GM12872 (cell line): ENCODE measurements at regions not wholly inside any gene's neighbourhood (a gene's known extent, or its start where the extent isn't known, plus 50 kb on each side); places are given as distances from the start of the nearest gene placed in this dataset.

ENCODE experiments used
- CTCF ChIP-seq: IDR thresholded peaks from 3 replicates; pipeline ENCODE4 v1.5.1; 2011; ENCODE audit warnings: low read depth, mild to moderate bottlenecking, low read length, moderate library complexity; ENCODE audit not compliant: insufficient read depth

DNA sequence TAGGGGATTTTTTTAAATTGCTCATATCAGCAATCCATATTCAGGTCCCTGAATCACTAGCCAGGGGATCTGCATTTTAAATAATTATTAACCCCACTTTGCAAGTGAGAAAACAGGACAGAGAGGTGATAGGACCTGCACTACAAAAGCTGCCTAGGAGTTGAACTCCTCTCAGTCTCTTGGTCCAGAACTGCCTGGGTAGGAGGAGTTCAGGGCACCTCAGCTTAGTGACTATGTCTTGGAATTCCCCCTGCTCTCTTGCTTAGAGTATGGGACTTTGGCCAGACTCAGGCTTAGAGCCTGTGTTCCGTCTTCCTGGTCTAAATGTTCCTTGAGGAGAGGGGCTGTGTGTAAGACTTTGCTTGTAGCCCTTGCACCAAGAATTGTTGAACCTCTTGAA, 68.2 kb upstream of the WSCD2 start:
- TF ChIP-seq CTCF = no peak

DNA sequence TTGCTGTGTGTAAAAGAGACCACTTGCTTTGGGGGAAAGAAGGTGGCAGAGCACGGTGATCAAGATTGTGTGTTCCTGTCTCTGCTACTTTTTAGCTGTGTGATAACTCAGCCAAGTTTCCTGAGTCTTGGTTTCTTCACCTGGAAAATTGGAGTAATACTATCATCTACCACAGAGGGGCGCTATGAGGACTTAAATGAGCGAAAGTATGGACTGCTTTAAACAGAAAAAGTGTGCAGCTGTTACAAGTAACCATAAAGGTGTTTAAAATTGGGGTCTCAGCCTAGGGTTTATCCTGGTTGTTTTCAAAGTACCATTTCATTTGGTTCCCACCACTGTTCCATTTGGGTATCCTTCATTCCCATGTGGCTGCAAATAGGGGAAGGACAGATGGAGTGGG, 65.9 kb upstream of the WSCD2 start:
- peak; percentile 54; the same call in 1 of the 3 replicates for TF ChIP-seq CTCF

GRCh38 chr12:108065069-108065468, 64.0 kb upstream of the WSCD2 start:
- no peak for TF ChIP-seq CTCF

- TF ChIP-seq CTCF = no peak
Measured at GRCh38 chr12:108066583-108067577, 62.2 kb upstream of the WSCD2 start.

GRCh38 chr12:108069651-108070165, 59.4 kb upstream of the WSCD2 start:
- no peak for TF ChIP-seq CTCF

DNA sequence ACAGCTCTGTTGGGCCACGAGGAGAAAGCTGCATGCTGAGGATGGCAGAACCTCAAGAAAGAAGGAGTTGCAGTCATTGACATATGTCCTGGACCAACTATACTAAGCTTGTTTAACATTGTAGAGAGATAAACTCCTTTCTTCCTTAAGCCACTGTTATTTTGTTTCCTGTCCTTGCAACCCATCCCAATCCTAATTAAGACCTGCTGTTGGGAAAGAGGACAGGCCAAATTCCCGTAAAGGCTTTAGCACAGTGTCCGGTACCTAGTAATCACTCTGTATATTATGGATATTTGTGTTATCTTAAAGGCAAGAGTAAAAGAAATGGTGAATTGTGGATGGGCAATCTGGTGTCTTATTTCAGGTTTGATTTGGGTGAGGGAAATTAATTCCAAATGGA, 53.5 kb upstream of the WSCD2 start:
- TF ChIP-seq CTCF = no peak

DNA sequence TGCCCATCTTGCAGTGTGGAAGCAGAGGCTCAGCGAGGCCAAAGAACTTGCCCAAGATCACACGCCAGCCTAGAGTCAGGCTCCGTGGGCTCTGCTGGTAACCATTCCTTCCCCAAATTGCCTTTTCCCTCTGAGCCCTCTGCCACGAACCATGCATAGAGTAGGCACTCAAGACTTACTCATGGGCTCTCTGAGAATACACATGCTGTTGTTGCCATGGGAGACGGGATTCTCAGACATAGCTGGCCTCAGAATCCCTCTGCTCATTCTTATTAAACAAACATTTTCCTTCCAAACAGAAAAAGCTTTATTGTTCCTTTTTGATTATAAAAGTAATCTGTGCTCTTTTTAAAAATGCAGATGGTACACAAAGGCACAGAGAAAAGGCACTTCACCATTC, 52.5 kb upstream of the WSCD2 start:
- TF ChIP-seq CTCF = no peak
